Fibroblast of lung (primary cell): ENCODE measurements at regions not wholly inside any gene's neighbourhood (a gene's known extent, or its start where the extent isn't known, plus 50 kb on each side); places are given as distances from the start of the nearest gene placed in this dataset.

Source experiments
- DNase-seq, 2 donors: peaks; one replicate each; pipeline versions ENCODE4 v3.0.0 to v3.0.0-alpha.2; 2010; ENCODE audit warnings: low read depth in 2 of 2
- H2AFZ ChIP-seq: 2 replicates; pipeline ENCODE4 v1.5.1; 2012; ENCODE audit warnings: low read length, control low read depth, inconsistent platforms
- H3K27ac ChIP-seq: 2 replicates; pipeline ENCODE4 v1.5.1; 2011; ENCODE audit warnings: low read length, control low read depth; ENCODE audit not compliant: insufficient read depth
- H3K27me3 ChIP-seq: 2 replicates; pipeline ENCODE4 v1.5.1; 2011; ENCODE audit warnings: mild to moderate bottlenecking, low read length; ENCODE audit not compliant: control insufficient read depth, insufficient read depth
- H3K36me3 ChIP-seq: 2 replicates; pipeline ENCODE4 v1.5.1; 2011; ENCODE audit warnings: low read length; ENCODE audit not compliant: control insufficient read depth, insufficient read depth
- H3K4me1 ChIP-seq: 2 replicates; pipeline ENCODE4 v1.5.1; 2011; ENCODE audit warnings: low read length; ENCODE audit not compliant: control insufficient read depth, insufficient read depth; ENCODE audit errors: extremely low read depth
- H3K4me2 ChIP-seq: 2 replicates; pipeline ENCODE4 v1.5.1; 2011; ENCODE audit warnings: low read length, control low read depth; ENCODE audit not compliant: insufficient read depth; ENCODE audit errors: extremely low read depth
- H3K4me3 ChIP-seq, 4 experiments: fragments of 200-600 bp in 1 of 4; sonication (generic) in 1 of 4; replicated peaks in 1 of 4; 2 replicates each; pipeline ENCODE4 v1.5.1; 2011 to 2016; ENCODE audit warnings: low read length in 4 of 4, low read depth in 3 of 4, mild to moderate bottlenecking in 3 of 4, control low read depth in 2 of 4, inconsistent platforms in 1 of 4, mixed read lengths in 1 of 4; ENCODE audit not compliant: insufficient read depth in 1 of 4; ENCODE audit errors: control extremely low read depth in 1 of 4
- H3K79me2 ChIP-seq: 2 replicates; pipeline ENCODE4 v1.5.1; 2012; ENCODE audit warnings: mild to moderate bottlenecking, low read length, inconsistent platforms; ENCODE audit not compliant: control insufficient read depth, insufficient read depth
- H3K9ac ChIP-seq: 2 replicates; pipeline ENCODE4 v1.5.1; 2011; ENCODE audit warnings: mild to moderate bottlenecking, low read length, control low read depth; ENCODE audit not compliant: insufficient read depth
- H3K9me3 ChIP-seq: 2 replicates; pipeline ENCODE4 v1.5.1; 2012; ENCODE audit warnings: low read depth, low read length; ENCODE audit not compliant: control insufficient read depth, insufficient read depth
- H4K20me1 ChIP-seq: 2 replicates; pipeline ENCODE4 v1.5.1; 2011; ENCODE audit warnings: low read length; ENCODE audit not compliant: control insufficient read depth, insufficient read depth; ENCODE audit errors: extremely low read depth
- EZH2 ChIP-seq: IDR thresholded peaks from 2 replicates; pipeline ENCODE4 v1.5.1; 2012; ENCODE audit warnings: low read length, control low read depth, mild to moderate bottlenecking; ENCODE audit errors: missing control alignments
- TF ChIP-seq, protein P1 (sequence below), 2 donors: IDR thresholded peaks in 1 of 2; conservative IDR thresholded peaks in 1 of 2; 1 replicate in 1 of 2; 2 replicates in 1 of 2; pipeline ENCODE4 v1.5.1; 2011 to 2012; ENCODE audit warnings: low read length in 2 of 2, control low read depth in 1 of 2, inconsistent platforms in 1 of 2, low read depth in 1 of 2, mild to moderate bottlenecking in 1 of 2

DNA sequence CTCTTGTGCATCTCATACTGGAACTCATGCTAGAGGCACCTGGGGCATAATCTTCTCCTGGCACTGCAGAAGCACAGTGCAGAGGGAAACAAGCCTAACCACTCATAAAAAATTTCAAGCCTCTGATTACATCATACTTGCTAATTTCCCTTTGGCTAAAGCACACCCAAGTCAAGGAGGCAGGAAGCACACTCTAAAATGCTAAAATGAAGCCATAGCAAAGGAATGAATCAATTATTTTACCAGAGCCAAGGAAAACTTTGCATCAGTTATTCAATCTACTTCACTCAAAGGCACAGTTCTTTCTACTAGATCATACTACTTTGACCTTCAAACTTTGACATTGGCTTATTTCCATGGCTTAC lies 79.6 kb upstream of the SPOPL start:
- Histone ChIP-seq H4K20me1 (no peaks in the 10 kb centered on the region), H3K9ac (no peak overlapping the region), H3K4me1 (peaks cover 4% of the 10 kb centered on the region), H3K27ac (no peak overlapping the region), H3K9me3 (no peaks in the 10 kb centered on the region), H3K27me3 (no peaks in the 10 kb centered on the region), H3K4me2 (peak overlapping the region; percentile 18), H3K79me2 (no peaks in the 10 kb centered on the region), H3K36me3 (no peaks in the 10 kb centered on the region), H2AFZ (no peak overlapping the region), H3K4me3 (no peak overlapping the region)
- DNase-seq: peak; percentile 68 to 90
- TF ChIP-seq, protein P1, sequence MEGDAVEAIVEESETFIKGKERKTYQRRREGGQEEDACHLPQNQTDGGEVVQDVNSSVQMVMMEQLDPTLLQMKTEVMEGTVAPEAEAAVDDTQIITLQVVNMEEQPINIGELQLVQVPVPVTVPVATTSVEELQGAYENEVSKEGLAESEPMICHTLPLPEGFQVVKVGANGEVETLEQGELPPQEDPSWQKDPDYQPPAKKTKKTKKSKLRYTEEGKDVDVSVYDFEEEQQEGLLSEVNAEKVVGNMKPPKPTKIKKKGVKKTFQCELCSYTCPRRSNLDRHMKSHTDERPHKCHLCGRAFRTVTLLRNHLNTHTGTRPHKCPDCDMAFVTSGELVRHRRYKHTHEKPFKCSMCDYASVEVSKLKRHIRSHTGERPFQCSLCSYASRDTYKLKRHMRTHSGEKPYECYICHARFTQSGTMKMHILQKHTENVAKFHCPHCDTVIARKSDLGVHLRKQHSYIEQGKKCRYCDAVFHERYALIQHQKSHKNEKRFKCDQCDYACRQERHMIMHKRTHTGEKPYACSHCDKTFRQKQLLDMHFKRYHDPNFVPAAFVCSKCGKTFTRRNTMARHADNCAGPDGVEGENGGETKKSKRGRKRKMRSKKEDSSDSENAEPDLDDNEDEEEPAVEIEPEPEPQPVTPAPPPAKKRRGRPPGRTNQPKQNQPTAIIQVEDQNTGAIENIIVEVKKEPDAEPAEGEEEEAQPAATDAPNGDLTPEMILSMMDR (conservative IDR thresholded peaks at IDR 0.05 in 1 of 2, IDR thresholded peaks at IDR 0.05 in 1 of 2; ENCODE audit: low read depth in 1 of 2, low read length in 2 of 2): no peak
- TF ChIP-seq EZH2: no peak

DNA sequence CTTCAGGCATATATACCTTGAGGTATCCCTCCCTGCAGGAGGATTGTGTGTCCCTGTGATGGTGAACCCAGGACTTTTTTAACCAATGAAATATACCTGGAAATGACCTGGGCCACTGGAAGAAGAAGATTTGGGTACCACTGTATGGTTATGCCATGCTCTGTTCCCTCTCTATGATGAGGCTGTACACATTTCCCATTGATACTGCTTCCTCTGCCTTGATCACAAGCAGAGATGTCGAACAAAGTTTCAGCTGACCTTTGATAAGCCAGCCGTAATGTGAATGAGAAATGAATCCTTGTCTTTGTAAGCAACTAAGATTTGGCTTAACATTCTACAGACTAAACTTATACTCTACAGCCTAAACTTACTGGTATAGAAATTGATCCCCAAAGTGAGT lies 78.4 kb upstream of the SPOPL start:
- DNase-seq: no peak
- Histone ChIP-seq H3K36me3 (no peaks in the 10 kb centered on the region), H3K4me2 (no peak overlapping the region), H4K20me1 (no peaks in the 10 kb centered on the region), H3K27ac (no peak overlapping the region), H3K9me3 (no peaks in the 10 kb centered on the region), H3K79me2 (no peaks in the 10 kb centered on the region), H3K27me3 (no peaks in the 10 kb centered on the region), H3K4me1 (peaks cover 4% of the 10 kb centered on the region), H3K4me3 (no peak overlapping the region), H3K9ac (no peak overlapping the region), H2AFZ (no peak overlapping the region)
- TF ChIP-seq EZH2: no peak
- TF ChIP-seq, protein P1 (conservative IDR thresholded peaks at IDR 0.05 in 1 of 2, IDR thresholded peaks at IDR 0.05 in 1 of 2; ENCODE audit: low read depth in 1 of 2, low read length in 2 of 2): no peak

DNA sequence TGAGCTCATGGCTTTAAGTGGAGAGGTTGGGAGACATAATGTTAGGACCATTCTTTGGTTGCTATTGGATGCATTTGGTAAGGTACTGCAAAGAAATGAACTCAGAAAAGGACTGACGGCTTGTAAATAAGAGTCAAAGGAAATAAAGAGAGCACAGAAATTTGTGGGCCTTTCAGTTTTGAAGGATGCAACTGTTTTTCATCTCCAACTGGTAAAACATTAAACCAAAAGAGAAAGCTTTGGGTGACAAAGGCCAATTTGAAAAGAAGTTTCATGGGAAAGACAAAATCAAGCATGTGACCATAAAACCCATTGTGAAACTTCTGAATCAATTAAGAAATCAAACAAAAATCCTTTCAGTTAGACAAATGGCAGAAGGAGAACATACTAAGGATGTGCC lies 77.8 kb upstream of the SPOPL start:
- Histone ChIP-seq H3K4me2 (no peak overlapping the region), H2AFZ (no peak overlapping the region), H3K79me2 (no peaks in the 10 kb centered on the region), H3K9me3 (no peaks in the 10 kb centered on the region), H4K20me1 (no peaks in the 10 kb centered on the region), H3K27ac (no peak overlapping the region), H3K27me3 (no peaks in the 10 kb centered on the region), H3K4me3 (no peak overlapping the region), H3K4me1 (peaks cover 4% of the 10 kb centered on the region), H3K9ac (no peak overlapping the region), H3K36me3 (no peaks in the 10 kb centered on the region)
- DNase-seq: no peak
- TF ChIP-seq EZH2: no peak
